NCI-H345 treated with DMSO at 0.1 percent for 48 hours (cell line): ENCODE measurements at regions not wholly inside any gene's neighbourhood (a gene's known extent, or its start where the extent isn't known, plus 50 kb on each side); places are given as distances from the start of the nearest gene placed in this dataset.
"Not testable (repeated sequence)": the region's sequence is repeated elsewhere in the genome, so short reads cannot be mapped to it uniquely, and the experiment has no call there.

Experiments used
- DNase-seq: peaks from one replicate; lab custom pipeline; 2025; ENCODE audit not compliant: unreplicated experiment; lab: John Stamatoyannopoulos, UW

GRCh38 chr2:103365071-103365470, 603.2 kb downstream of the TMEM182 start:
- DNase-seq = no peak

DNA sequence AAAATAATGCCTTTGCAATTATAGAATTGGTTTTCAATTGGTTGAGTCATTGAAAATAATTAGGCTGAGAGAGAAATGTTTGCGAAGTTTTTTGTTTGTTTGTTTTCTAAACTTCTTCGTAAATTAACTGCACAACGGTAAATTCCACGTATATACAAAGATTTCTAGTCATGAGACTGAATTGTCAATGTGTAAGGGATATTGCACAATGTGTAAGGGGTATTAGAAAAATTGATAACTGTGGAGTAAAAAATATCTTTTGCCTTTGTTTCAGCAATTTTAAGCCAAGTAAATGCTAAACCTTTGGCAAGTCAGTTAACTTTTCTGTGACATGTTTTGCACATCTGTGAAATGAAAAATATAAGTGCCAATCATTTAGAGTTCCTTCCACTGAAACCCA, 606.0 kb downstream of the TMEM182 start:
- DNase-seq = no peak

DNA sequence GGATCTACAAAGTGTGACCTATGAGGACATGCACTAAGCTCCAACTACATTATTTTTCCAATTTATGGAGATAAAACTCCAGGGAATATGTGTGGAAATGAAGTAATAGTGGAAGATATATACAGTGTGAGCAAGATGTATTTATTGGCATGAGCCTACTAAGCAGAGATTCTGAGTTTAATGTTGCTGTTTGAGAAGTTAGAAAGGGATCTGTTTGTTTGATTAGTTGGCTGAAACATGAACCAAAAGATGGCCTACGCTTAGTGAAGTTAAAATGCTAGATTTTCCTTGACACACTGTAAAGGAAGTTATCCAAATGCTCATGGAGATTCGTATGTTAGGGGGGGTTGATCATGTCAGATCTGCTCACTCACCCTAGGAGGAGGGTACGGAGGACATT, 621.7 kb downstream of the TMEM182 start:
- DNase-seq = no peak

- DNase-seq = no peak
These were observed 625.0 kb downstream of the TMEM182 start for GRCh38 chr2:103386872-103387271.

- DNase-seq = no peak
These were observed 626.1 kb downstream of the TMEM182 start for GRCh38 chr2:103387888-103388287.

GRCh38 chr2:103396152-103396551, 634.3 kb downstream of the TMEM182 start:
- no peak for DNase-seq

GRCh38 chr2:103401621-103402020, 639.8 kb downstream of the TMEM182 start:
- DNase-seq = no peak

DNA sequence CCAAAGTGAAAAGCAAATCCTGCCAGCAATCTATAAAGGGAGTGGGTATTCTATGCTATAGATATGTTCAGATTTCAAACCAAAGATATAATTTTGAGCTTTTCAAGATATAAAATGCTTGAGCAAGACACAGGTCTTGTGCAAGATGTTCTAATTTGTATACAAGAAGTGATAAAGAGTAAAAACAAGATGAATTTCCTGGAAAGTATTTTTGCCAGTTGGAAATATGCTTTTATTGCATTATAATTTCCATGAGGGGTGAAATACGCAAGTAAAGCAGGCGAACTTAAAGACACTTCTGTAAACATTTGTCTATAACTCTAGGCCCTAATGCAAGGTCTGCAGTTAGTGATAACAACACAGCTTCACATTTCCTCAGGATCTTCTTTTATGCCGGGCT, 640.5 kb downstream of the TMEM182 start:
- DNase-seq = no peak

DNA sequence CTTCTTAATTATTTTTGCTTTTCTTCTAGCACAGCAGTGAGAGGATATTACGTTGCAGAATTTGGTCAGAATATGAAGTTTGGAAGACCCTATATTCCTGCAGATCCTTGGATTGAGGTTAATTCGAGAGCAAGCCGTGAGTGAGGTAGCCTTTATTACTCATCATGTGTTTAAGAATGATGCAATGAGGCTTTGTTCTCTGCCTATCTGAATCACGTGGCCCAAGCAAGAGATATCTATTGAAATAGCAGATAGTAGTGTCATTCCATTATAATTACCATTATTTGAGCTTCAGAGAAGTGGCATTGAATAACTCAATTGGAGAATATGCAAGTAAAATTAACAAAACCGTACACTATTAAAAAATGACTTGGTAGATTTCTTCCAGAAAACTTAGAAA, 641.1 kb downstream of the TMEM182 start:
- DNase-seq = no peak

GRCh38 chr2:103403388-103403787, 641.6 kb downstream of the TMEM182 start:
- not testable (repeated sequence) for DNase-seq

DNA sequence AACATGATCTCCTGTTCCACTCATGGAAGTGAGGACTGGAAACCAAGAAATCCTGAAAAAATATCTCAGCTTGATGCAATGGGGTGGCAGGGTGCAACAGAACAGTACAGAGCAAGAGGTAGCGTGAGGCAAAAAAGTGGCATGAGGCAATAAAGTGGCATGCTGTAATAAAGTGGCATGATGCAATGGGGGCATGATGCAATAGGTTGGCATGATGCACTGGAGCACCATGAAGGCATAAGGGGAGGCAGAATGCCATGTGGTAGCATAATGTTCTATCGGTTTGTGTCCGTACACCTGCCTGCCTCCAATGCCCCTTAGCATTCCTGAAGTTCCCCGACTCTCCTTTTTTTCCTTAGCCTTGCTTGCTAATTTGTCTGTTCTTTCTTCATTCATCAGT, 648.4 kb downstream of the TMEM182 start:
- DNase-seq = no peak

GRCh38 chr2:103419506-103419905, 657.7 kb downstream of the TMEM182 start:
- no peak for DNase-seq

GRCh38 chr2:103423100-103423499, 661.3 kb downstream of the TMEM182 start:
- DNase-seq = no peak

GRCh38 chr2:103427567-103427966, 665.7 kb downstream of the TMEM182 start:
- no peak for DNase-seq

DNA sequence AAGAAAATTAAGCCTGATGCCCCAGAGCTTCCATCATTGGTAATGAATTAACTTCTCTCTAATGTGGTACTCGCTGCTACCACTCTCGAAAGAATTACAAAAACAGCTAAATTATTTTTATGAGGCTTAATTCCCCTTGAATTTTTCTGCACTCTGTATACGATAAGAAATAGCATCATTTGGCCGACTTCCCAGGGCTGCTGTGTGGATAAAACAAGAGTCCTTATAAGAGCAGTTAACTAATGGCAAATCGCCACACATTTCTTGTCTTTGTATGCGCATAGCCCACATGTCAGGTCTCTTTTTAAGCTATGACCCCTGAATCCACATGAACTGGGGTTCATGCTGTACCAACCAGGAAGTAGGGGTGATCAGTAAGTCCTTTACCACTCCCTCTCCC, 668.4 kb downstream of the TMEM182 start:
- no peak for DNase-seq

DNA sequence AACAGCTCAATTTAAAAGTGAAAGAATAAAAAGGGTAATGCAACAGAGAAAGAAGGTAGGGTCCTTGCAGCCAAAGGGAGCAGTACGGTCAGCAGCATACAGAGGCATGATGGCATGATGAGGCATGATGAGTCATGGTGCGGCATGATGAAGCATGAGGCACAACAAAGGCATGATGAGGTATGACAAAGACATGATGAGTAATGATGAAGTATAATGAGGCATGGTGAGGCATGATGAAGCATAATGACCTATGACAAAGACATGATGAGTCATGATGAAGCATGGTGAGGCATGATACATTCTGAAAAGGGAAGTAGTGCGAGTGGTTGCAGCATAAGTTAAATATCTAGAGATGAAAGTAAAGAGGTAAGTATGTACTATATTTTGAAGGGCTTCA, 673.2 kb downstream of the TMEM182 start:
- DNase-seq = no peak

GRCh38 chr2:103437161-103437560, 675.3 kb downstream of the TMEM182 start:
- no peak for DNase-seq

DNA sequence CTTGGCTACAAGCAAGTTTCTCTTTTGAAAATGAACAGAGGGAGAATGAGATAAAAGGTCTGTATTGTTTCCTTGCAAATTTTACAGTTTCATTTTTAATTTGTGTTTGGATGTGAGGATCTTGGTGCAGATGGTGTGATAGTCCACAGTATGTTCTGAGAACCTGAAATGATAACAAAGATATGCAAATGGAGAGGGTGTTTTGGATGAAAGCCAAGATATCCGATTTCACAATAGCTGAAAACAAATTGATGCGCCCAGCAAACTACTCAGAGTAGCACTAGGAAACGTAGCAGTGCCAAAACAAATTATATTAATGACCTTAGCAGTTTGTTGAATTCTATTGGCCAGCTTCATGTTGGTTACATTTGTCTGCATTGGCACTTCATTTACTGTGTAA, 683.5 kb downstream of the TMEM182 start:
- DNase-seq = peak; percentile 90

DNA sequence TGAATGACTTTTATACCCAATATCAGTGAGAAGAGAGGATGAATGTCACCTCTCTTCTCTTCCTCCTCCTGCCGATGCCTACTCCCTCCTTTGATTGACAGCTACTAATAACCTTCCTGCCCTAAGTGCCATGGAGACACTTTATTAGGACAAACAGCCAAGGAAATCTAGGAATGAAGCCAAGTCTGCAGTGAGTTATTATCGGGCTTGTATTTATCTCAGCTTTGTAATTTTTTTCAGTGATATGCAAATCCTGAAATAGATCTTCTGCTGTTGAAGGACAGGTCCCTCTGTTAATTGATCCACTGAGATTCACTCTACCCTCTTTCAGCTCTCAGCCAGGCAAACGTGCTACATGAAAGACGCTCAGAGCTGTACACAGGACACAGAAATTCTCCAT, 686.7 kb downstream of the TMEM182 start:
- DNase-seq = peak; percentile 16

DNA sequence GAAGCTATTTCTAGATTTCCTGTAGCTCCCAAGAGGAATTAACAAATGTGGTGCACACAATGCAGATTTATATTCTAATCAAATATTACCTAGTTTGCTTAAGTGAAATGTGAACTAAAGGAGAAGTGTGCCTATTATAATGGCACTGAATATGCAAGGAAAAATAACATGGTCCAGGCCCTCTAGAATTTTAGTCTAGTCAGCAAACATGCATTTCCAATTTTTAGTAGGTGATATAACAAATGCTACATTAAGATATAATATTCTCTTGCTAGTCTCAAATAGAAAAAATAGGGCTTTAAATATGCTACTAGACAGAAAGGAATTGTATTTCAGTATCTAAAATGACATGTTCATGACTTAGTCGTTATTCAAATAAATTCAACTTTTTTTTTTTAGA, 689.5 kb downstream of the TMEM182 start:
- DNase-seq = no peak

- no peak for DNase-seq
These were observed 697.5 kb downstream of the TMEM182 start for GRCh38 chr2:103459283-103459682.

DNA sequence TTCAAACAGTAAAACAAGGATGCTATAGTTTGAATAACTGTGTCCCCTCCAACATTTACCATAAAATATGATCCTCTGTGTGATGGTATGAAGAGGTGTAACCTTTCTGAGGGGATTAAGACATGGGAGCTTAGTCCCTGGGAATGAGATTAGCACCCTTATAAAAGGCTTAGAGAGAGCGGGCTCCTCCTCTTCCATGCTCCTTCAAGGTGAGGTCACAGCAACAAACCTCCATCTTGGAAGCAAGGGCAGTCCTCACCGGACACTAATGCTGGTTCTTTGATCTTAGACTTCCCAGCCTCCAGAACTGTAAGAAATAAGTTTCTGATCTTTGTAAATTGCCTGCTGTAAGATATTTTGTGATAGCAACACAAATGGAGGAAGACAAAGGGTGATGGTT, 700.3 kb downstream of the TMEM182 start:
- DNase-seq = no peak

DNA sequence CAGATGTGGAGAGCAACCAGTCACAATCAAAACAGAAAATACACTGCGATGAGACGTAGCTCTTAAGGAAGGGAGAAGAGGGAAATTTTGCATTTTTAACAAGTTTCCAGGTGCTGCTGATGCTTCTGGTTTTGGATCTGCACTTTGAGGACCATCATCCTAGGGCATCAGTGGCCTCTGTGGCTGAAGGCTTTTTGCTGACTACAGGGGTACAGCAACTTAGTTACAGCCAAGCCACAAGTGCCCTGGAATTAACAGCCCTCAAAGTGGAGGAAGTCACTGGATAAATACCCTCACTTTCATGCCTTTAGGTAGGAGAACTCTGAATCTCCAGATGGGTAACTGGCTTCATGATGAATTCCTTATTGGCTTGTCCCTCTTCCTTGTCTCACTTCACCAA, 700.9 kb downstream of the TMEM182 start:
- DNase-seq = no peak

GRCh38 chr2:103464831-103465230, 703.0 kb downstream of the TMEM182 start:
- no peak for DNase-seq
